Suppressor macrophage treated with lipopolysaccharide for 4 hours (primary cell): ENCODE measurements at regions not wholly inside any gene's neighbourhood (a gene's known extent, or its start where the extent isn't known, plus 50 kb on each side); places are given as distances from the start of the nearest gene placed in this dataset.
"Not testable (repeated sequence)": the region's sequence is repeated elsewhere in the genome, so short reads cannot be mapped to it uniquely, and the experiment has no call there.

ENCODE experiments used
- DNase-seq: peaks from one replicate; pipeline ENCODE4 v3.0.0-alpha.2; 2020

DNA sequence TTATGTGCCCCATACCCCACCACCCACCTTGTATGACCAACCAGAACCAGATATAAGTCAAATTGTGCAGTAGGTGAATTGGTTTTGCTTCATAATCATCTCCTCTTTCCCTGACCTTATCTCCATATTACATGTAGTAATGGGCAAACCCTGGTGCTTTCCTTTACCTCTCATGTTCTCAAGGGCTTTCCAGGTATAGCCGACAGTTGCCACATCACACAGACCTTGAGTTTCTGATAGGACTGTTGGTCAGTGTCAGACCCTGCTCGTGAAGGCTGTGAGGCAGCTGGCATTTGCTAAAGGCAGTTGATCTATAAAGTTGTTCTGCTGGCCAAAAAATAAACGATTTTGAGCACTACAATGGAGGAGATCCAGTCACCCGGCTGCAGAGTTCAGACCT is 145.9 kb downstream of the ALX1 start:
- DNase-seq: no peak

DNA sequence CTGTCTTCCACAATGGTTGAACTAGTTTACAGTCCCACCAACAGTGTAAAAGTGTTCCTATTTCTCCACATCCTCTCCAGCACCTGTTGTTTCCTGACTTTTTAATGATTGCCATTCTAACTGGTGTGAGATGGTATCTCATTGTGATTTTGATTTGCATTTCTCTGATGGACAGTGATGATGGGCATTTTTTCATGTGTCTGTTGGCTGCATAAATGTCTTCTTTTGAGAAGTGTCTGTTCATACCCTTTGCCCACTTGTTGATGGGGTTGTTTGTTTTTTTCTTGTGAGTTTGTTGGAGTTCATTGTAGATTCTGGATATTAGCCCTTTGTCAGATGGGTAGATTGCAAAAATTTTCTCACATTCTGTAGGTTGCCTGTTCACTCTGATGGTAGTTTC is 153.1 kb downstream of the ALX1 start:
- not testable (repeated sequence) for DNase-seq

GRCh38 chr12:85440271-85440670 is 160.3 kb downstream of the ALX1 start:
- no peak for DNase-seq

- DNase-seq: no peak
Measured at GRCh38 chr12:85441025-85441424, 161.0 kb downstream of the ALX1 start.

DNA sequence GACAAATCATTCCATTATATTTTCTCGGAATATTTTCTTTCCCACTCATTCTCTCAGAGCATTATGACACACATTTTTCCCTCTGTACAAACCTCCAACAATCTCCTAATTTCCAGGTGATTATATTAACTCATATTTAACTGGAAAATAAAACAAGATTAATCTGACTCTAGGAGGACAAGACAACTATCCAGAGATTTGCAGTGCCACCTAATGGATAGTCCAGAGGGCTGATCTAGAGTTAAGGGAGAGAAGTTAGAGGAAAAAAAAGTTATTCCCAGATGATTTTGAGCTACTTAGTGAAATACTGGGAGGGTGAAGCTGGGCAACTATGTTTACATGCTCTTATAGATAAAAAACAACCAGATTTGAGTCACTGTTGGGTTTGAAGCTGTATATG is 161.7 kb downstream of the ALX1 start:
- DNase-seq: no peak

DNA sequence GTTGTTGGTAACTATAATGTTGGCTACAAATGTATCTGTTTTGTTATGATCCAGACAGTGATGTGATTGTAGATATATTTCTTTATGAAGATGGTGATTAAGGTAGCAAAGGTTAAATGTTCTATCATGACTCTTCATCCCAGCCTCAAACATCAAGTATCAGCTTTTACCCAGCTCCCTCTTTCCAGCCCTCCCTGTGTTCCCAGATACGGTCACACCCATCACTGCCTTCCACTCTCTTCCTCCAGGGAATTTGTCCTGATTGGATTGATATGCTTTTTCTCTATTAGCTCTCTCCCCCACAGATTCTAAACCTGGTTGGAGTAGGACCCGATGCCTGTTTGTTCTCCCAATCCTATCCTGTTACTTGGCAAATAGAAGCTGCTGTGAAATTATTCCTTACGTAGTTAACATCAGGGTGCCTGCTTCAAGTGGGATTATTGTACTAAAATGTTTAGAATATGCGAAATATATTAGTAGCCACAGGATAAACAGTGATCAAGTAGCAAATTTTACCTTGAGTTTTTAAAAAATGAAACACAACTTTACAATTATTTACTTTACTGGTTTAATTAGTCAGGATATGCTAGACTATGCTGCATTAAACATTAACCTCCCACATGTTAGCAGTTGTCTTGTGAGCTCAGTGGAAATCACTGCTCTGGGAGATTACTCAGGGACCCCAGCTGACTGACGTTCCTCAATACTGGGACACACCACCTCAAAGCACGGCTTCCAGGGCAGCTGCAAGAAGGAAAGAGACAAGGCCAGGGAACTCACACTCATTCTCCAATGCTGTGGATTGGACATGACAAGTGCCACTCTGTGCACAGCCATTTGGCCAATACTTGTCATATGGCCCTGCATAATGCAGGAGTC is 165.3 kb downstream of the ALX1 start:
- no peak for DNase-seq

- no peak for DNase-seq
Measured at GRCh38 chr12:85448031-85448430, 168.0 kb downstream of the ALX1 start.

DNA sequence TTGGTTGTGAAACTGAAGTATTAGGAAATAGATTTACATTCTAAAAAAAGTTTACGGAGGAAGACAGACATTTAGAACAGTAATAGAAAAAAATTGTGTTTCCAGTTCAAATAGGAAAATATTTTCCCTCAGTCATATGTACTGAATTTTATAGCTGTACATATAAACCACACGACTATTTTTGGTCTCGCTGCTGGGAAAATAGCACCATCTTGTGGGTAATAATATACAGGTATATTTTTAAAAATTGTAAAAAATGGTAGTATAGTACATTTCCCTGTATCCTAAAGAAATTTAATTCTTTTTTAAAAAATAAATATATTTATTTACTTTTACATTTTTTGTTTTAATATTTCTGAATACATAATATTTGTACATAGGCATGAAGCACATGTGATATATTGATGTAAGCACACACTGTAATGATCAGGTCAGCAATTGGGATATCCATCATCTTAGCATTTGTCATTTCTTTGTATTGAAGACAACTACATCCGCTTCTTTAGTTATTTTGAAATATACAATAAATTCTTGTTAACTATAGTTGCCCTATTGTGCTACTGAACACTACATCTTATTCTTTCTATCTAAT is 168.6 kb downstream of the ALX1 start:
- no peak for DNase-seq

GRCh38 chr12:85457016-85457415 is 177.0 kb downstream of the ALX1 start:
- DNase-seq: no peak

- no peak for DNase-seq
Measured at GRCh38 chr12:85461127-85461526, 181.1 kb downstream of the ALX1 start.

DNA sequence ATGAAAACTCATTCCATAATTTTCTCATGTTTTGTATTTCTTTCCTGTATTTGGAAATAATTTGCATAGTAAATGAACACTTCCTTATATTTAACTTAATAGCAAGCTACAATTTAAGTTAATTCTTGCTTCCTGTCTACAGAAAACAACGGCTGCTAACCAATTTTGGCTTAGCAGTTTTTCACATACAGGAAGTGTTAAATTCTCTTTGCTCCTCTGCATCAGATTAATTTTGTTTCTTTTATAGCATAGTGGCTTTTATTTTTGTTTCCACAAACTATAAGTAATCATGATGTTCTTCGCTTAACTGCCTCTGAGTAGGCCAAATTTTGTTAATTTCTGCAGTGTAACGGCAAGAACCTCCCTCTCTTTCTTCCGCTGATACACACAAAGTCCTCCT is 182.9 kb downstream of the ALX1 start:
- DNase-seq: no peak

GRCh38 chr12:85466890-85467289 is 186.9 kb downstream of the ALX1 start:
- DNase-seq: no peak

DNA sequence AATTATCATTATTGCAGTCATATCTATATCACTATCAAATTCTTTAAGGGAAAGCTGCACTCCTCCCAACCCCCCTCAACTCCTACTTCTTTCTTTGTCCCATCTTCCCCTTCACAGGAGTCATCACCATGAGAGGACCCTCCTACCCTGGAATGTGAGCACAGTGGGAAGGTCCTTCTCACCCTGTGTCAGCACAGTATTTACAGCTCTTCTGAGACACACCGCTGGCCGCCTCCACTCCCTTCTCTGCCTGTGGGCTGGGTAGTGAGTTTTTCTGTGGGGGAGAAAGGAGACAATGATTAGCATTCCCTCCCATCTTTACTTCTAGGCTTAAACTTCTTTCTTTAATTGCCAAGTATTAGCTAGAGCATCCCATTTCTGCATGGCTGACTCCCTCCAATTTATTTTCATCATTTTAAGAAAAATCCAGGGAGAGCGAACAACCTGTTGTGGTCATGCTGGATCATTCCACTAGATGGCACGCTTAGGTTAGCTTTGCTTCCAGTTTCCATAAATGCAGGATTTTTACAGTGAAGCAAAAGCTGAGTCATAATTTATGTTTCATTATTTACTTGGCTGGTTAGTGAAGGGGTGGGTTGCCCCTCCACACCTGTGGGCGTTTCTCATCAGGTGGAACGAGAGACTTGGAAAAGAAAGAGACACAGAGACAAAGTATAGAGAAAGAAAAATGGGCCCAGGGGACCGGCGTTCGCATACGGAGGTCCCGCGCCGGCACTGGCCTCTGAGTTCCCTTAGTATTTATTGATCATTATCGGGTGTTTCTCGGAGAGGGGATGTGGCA is 188.5 kb downstream of the ALX1 start:
- DNase-seq: peak; percentile 72

DNA sequence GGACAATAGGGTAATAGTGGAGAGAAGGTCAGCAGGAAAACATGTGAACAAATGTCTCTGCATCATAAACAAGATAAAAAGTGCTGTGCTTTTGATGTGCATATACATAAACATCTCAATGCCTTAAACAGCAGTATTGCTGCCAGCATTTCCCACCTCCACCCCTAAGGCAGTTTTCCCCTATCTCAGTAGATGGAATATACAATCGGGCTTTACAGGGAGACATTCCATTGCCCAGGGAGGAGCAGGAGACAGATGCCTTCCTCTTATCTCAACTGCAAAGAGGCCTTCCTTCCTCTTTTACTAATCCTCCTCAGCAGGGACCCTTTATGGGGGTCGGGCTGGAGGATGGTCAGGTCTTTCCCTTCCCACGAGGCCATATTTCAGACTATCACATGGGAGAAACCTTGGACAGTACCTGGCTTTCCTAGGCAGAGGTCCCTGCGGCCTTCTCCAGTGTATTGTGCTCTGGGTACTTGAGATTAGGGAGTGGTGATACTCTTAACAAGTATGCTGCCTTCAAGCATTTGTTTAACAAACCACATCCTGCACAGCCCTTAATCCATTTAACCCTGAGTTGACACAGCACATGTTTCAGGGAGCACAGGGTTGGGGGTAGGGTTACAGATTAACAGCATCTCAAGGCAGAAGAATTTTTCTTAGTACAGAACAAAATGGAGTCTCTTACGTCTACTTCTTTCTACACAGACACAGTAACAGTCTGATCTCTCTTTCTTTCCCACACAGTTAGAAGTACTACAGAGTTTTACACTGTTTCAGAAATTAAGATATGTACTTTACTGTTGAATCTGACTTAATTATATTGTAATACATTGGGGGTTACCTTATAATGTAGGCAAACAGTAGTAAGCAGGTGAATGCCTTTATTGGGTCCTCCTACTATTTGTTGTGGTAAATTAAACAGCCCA is 189.4 kb downstream of the ALX1 start:
- DNase-seq: not testable (repeated sequence)

- DNase-seq: not testable (repeated sequence)
Measured at GRCh38 chr12:85475277-85475676, 195.3 kb downstream of the ALX1 start.

- peak; percentile 48 for DNase-seq
Measured at GRCh38 chr12:85476756-85477155, 196.7 kb downstream of the ALX1 start.

- DNase-seq: no peak
Measured at GRCh38 chr12:85484387-85484786, 204.4 kb downstream of the ALX1 start.

DNA sequence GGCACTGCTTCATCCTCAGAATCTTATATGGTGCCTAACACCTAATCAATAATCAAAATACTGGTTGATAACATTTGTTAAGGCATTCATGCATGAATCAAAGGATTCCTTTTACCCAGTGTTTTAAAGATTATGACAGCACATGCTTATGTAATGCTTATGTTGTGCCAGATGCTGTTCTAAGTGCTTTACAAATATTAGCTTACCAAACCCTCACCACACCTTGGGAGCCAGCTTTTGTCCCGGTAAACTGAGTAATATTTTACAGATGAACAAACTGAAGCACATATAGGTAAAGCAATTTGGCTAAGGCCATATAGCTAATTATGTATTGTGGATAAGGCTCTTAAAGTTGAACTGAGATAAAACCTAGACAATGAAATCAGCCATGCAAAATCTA is 209.2 kb downstream of the ALX1 start:
- DNase-seq: no peak

- no peak for DNase-seq
Measured at GRCh38 chr12:85504164-85504563, 224.1 kb downstream of the ALX1 start.

DNA sequence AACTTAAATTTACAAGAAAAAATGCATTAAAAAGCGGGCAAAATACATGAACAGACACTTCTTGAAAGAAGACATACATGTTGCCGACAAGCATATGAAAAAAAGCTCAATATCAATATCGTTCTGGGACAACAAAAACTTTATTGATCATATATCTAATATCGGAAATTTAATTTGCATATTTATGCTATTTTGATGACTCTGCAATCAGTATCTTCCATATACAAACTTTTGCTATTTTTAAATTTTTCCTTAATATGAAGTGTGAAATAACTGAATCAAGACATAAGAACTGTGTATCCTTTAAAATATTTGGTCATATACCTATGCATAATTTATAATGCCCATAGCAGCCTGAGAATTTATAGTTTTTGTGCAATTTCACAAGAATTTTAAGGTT is 224.6 kb downstream of the ALX1 start:
- no peak for DNase-seq

- DNase-seq: no peak
Measured at GRCh38 chr12:85507456-85507855, 227.4 kb downstream of the ALX1 start.

- no peak for DNase-seq
Measured at GRCh38 chr12:85509081-85509856, 229.2 kb downstream of the ALX1 start.
